ENCODE measurements at regions not wholly inside any gene's neighbourhood (a gene's known extent, or its start where the extent isn't known, plus 50 kb on each side); places are given as distances from the start of the nearest gene placed in this dataset.
"Not testable (repeated sequence)": the region's sequence is repeated elsewhere in the genome, so short reads cannot be mapped to it uniquely, and the experiment has no call there.

DNA sequence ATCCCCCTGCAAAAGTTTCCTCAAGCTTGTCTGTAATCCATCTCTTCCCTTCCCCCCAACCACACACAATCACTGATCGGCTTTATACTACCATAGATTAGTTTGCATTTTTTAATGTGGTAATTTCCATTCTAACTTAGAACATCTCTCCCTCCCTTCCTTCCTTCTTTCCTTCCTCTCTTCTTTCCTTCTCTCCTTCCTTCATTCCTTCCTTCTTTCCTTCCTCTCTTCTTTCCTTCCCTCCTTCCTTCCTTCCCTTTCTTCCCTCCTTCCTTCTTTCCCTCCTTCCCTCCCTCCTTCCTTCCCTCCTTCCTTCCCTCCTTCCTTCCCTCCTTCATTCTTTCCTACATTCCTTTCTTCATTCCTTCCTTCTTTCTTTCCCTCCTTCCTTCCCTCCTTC is 166.2 kb upstream of the MSX2 start:
- POLR2A ChIA-PET: no interaction called here
- H3K9me3 ChIP-seq (ENCODE audit: control extremely low read depth in 1 of 5, control insufficient read depth in 4 of 5, insufficient read depth in 2 of 5, low read depth in 1 of 5, low read length in 4 of 5): no peaks in the 10 kb centered on the region

DNA sequence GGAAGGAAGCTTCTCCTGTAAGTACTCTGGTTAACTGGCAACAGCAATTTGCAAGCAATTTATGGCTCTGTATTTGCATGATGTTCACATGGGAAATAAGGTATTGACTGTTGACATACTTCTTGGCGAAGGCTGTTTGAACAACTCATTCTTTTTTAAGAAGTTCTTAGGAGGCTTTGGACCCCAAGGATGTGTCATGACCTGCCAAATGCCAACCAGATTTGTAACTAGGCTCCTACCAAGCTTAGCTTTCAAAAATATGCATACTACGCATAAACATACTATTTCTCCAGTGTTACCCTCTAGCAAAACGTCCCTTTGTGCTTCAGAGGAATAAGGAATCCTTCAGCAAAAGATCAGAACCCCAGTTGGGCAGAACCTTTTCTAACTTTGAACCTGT is 165.2 kb upstream of the MSX2 start:
- H3K9me3 ChIP-seq (ENCODE audit: control extremely low read depth in 1 of 5, control insufficient read depth in 4 of 5, insufficient read depth in 2 of 5, low read depth in 1 of 5, low read length in 4 of 5): no peaks in the 10 kb centered on the region
- POLR2A ChIA-PET: no interaction called here
- H3K27me3 ChIP-seq (replicated peaks in 2 of 5; ENCODE audit: control insufficient read depth in 4 of 5, insufficient read depth in 5 of 5, low read length in 4 of 5): peaks cover 0 to 30% (median 0%) of the 10 kb centered on the region in 5 experiments
- 88% methylated on average over 3 of the region's 3 CpGs for WGBS (ENCODE audit: insufficient coverage)
- no peaks in the 10 kb centered on the region for H3K4me1 ChIP-seq (ENCODE audit: control extremely low read depth in 1 of 4, control insufficient read depth in 4 of 4, insufficient read depth in 4 of 4, low read length in 3 of 4)
- H3K36me3 ChIP-seq (ENCODE audit: control insufficient read depth in 4 of 4, insufficient read depth in 4 of 4, low read length in 3 of 4): no peaks in the 10 kb centered on the region
- CTCF ChIA-PET: no interaction called here
- no peak for DNase-seq
- no peak overlapping the region for H3K4me3 ChIP-seq (ENCODE audit: control insufficient read depth in 1 of 7, extremely low read depth in 1 of 7, insufficient read depth in 4 of 7, low read depth in 2 of 7, low read length in 6 of 7)
- no peak overlapping the region for H3K27ac ChIP-seq (ENCODE audit: insufficient read depth in 1 of 2, low read depth in 1 of 2, low read length in 2 of 2, poor library complexity in 1 of 2, severe bottlenecking in 2 of 2)

More for the DNA sequence above, 166.2 kb upstream of the MSX2 start:
- 88% methylated on average over 1 of the region's 1 CpG for WGBS (ENCODE audit: insufficient coverage)
- Histone ChIP-seq H3K4me1 (ENCODE audit: control extremely low read depth in 1 of 4, control insufficient read depth in 4 of 4, insufficient read depth in 4 of 4, low read length in 3 of 4) (no peaks in the 10 kb centered on the region), H3K36me3 (ENCODE audit: control insufficient read depth in 4 of 4, insufficient read depth in 4 of 4, low read length in 3 of 4) (no peaks in the 10 kb centered on the region), H3K27me3 (replicated peaks in 2 of 5; ENCODE audit: control insufficient read depth in 4 of 5, insufficient read depth in 5 of 5, low read length in 4 of 5) (peaks cover 0 to 25% (median 0%) of the 10 kb centered on the region in 5 experiments), H3K4me3 (ENCODE audit: control insufficient read depth in 1 of 7, extremely low read depth in 1 of 7, insufficient read depth in 4 of 7, low read depth in 2 of 7, low read length in 6 of 7) (no peak overlapping the region), H3K27ac (ENCODE audit: insufficient read depth in 1 of 2, low read depth in 1 of 2, low read length in 2 of 2, poor library complexity in 1 of 2, severe bottlenecking in 2 of 2) (no peak overlapping the region)
- CTCF ChIA-PET: no interaction called here
- no peak for DNase-seq

DNA sequence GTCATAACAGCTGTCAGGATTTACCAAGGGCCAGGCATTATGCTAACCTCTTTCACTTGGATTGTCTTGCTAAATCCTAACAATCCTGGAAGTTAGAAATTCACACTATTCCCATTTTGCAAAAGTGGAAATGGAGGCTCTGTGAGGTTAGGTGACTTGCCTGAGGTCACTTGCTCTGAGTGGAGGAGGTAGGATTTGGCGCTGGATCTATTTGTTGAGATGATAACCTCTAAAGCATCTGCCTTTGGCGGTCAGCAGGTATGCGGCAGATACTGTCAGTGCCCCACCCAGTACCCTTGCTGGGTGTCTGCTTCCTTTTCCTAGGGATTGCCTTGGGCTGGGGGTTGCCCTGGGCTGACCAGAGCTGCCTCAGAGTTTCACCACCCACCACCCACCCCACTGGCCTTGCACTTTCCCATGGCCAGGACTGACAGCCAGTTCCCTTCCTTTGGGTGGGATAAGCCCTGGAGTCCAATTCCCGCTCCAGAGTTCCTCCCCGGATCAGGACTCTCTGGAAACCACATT is 164.8 kb upstream of the MSX2 start:
- Histone ChIP-seq H3K36me3 (ENCODE audit: control insufficient read depth in 4 of 4, insufficient read depth in 4 of 4, low read length in 3 of 4) (no peaks in the 10 kb centered on the region), H3K27ac (ENCODE audit: insufficient read depth in 1 of 2, low read depth in 1 of 2, low read length in 2 of 2, poor library complexity in 1 of 2, severe bottlenecking in 2 of 2) (no peak overlapping the region), H3K27me3 (replicated peaks in 2 of 5; ENCODE audit: control insufficient read depth in 4 of 5, insufficient read depth in 5 of 5, low read length in 4 of 5) (peaks cover 0 to 30% (median 0%) of the 10 kb centered on the region in 5 experiments), H3K4me1 (ENCODE audit: control extremely low read depth in 1 of 4, control insufficient read depth in 4 of 4, insufficient read depth in 4 of 4, low read length in 3 of 4) (no peaks in the 10 kb centered on the region), H3K4me3 (ENCODE audit: control insufficient read depth in 1 of 7, extremely low read depth in 1 of 7, insufficient read depth in 4 of 7, low read depth in 2 of 7, low read length in 6 of 7) (no peak overlapping the region), H3K9me3 (ENCODE audit: control extremely low read depth in 1 of 5, control insufficient read depth in 4 of 5, insufficient read depth in 2 of 5, low read depth in 1 of 5, low read length in 4 of 5) (no peaks in the 10 kb centered on the region)
- no peak for DNase-seq
- POLR2A ChIA-PET: no interaction called here
- 85% methylated on average over 5 of the region's 5 CpGs for WGBS (ENCODE audit: insufficient coverage)
- CTCF ChIA-PET: no interaction called here

DNA sequence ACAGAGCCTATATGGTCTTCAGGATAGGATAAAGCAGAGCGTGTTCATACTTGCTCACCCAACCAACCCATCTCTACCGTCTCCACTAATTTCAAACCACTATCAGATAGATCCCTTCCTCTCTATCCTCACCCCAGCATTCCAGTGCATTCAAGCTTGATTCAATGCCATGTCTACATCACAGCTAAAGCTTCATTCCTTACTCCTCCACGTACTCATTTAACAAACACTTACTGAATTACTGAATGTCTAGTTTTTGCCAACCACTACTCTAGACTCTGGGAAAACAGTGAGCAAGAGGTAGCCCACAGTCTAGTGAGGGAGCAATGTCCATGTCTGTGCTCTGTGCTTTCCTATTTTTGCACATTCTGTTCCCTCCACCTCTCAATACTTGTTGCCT is 163.5 kb upstream of the MSX2 start:
- H3K4me1 ChIP-seq (ENCODE audit: control extremely low read depth in 1 of 4, control insufficient read depth in 4 of 4, insufficient read depth in 4 of 4, low read length in 3 of 4): no peaks in the 10 kb centered on the region
- no peaks in the 10 kb centered on the region for H3K36me3 ChIP-seq (ENCODE audit: control insufficient read depth in 4 of 4, insufficient read depth in 4 of 4, low read length in 3 of 4)
- DNase-seq: no peak
- no peak overlapping the region for H3K4me3 ChIP-seq (ENCODE audit: control insufficient read depth in 1 of 7, extremely low read depth in 1 of 7, insufficient read depth in 4 of 7, low read depth in 2 of 7, low read length in 6 of 7)
- H3K9me3 ChIP-seq (ENCODE audit: control extremely low read depth in 1 of 5, control insufficient read depth in 4 of 5, insufficient read depth in 2 of 5, low read depth in 1 of 5, low read length in 4 of 5): no peaks in the 10 kb centered on the region
- 89% methylated on average over 3 of the region's 3 CpGs for WGBS (ENCODE audit: insufficient coverage)
- CTCF ChIA-PET: no interaction called here
- H3K27me3 ChIP-seq (replicated peaks in 2 of 5; ENCODE audit: control insufficient read depth in 4 of 5, insufficient read depth in 5 of 5, low read length in 4 of 5): peaks cover 0 to 30% (median 3%) of the 10 kb centered on the region in 5 experiments
- POLR2A ChIA-PET: no interaction called here
- no peak overlapping the region for H3K27ac ChIP-seq (ENCODE audit: insufficient read depth in 1 of 2, low read depth in 1 of 2, low read length in 2 of 2, poor library complexity in 1 of 2, severe bottlenecking in 2 of 2)

DNA sequence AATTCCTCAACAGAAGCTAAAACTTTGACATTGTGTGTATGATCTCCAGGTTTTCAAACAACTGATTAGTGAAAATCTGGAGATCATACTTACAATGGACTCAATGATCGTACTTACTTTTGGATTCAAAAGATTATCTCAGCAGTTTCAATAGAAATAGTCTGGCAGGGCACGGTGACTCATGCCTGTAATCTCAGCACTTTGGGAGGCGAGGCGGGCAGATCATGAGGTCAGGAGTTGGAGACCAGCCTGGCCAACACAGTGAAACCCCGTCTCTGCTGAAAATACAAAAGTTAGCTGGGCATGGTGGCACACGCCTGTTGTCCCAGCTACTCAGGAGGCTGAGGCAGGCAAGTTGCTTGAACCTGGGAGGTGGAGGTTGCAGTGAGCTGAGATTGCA is 161.3 kb upstream of the MSX2 start:
- DNase-seq; H3K4me3 ChIP-seq (ENCODE audit: control insufficient read depth in 1 of 7, extremely low read depth in 1 of 7, insufficient read depth in 4 of 7, low read depth in 2 of 7, low read length in 6 of 7); POLR2A ChIA-PET; H3K27ac ChIP-seq (ENCODE audit: insufficient read depth in 1 of 2, low read depth in 1 of 2, low read length in 2 of 2, poor library complexity in 1 of 2, severe bottlenecking in 2 of 2); CTCF ChIA-PET; H3K9me3 ChIP-seq (ENCODE audit: control extremely low read depth in 1 of 5, control insufficient read depth in 4 of 5, insufficient read depth in 2 of 5, low read depth in 1 of 5, low read length in 4 of 5); H3K4me1 ChIP-seq (ENCODE audit: control extremely low read depth in 1 of 4, control insufficient read depth in 4 of 4, insufficient read depth in 4 of 4, low read length in 3 of 4); H3K36me3 ChIP-seq (ENCODE audit: control insufficient read depth in 4 of 4, insufficient read depth in 4 of 4, low read length in 3 of 4): not testable (repeated sequence)
- H3K27me3 ChIP-seq (replicated peaks in 2 of 5; ENCODE audit: control insufficient read depth in 4 of 5, insufficient read depth in 5 of 5, low read length in 4 of 5): peaks cover 0 to 30% (median 3%) of the 10 kb centered on the region in 5 experiments
- 90% methylated on average over 5 of the region's 6 CpGs for WGBS (ENCODE audit: insufficient coverage)

DNA sequence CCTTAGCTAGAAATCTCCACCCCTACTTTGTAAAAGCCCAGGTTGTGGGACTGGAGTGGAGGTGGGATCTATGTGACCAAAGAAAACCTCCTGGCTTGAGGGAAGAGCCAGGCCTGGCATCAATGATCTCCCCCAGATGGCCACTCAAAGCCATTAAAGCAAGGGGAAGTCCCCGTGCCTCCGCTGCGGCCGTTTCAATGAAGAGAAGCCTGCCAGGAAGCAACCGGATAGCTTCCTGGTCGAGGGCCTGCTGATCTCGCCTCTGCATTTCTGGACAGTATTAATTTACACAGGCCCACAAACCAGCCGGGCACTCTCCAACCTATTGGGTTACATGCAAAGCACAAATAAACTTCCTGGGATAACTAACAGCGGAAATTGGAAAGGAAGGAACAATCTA is 160.5 kb upstream of the MSX2 start:
- Histone ChIP-seq H3K36me3 (ENCODE audit: control insufficient read depth in 4 of 4, insufficient read depth in 4 of 4, low read length in 3 of 4) (no peaks in the 10 kb centered on the region), H3K27me3 (replicated peaks in 2 of 5; ENCODE audit: control insufficient read depth in 4 of 5, insufficient read depth in 5 of 5, low read length in 4 of 5) (peaks cover 0 to 30% (median 3%) of the 10 kb centered on the region in 5 experiments), H3K4me3 (ENCODE audit: control insufficient read depth in 1 of 7, extremely low read depth in 1 of 7, insufficient read depth in 4 of 7, low read depth in 2 of 7, low read length in 6 of 7) (no peak overlapping the region), H3K27ac (ENCODE audit: insufficient read depth in 1 of 2, low read depth in 1 of 2, low read length in 2 of 2, poor library complexity in 1 of 2, severe bottlenecking in 2 of 2) (no peak overlapping the region), H3K9me3 (ENCODE audit: control extremely low read depth in 1 of 5, control insufficient read depth in 4 of 5, insufficient read depth in 2 of 5, low read depth in 1 of 5, low read length in 4 of 5) (no peaks in the 10 kb centered on the region), H3K4me1 (ENCODE audit: control extremely low read depth in 1 of 4, control insufficient read depth in 4 of 4, insufficient read depth in 4 of 4, low read length in 3 of 4) (no peaks in the 10 kb centered on the region)
- no peak for DNase-seq
- ChIA-PET POLR2A (no interaction called here), CTCF (no interaction called here)
- 62% methylated on average over 7 of the region's 9 CpGs for WGBS (ENCODE audit: insufficient coverage)

DNA sequence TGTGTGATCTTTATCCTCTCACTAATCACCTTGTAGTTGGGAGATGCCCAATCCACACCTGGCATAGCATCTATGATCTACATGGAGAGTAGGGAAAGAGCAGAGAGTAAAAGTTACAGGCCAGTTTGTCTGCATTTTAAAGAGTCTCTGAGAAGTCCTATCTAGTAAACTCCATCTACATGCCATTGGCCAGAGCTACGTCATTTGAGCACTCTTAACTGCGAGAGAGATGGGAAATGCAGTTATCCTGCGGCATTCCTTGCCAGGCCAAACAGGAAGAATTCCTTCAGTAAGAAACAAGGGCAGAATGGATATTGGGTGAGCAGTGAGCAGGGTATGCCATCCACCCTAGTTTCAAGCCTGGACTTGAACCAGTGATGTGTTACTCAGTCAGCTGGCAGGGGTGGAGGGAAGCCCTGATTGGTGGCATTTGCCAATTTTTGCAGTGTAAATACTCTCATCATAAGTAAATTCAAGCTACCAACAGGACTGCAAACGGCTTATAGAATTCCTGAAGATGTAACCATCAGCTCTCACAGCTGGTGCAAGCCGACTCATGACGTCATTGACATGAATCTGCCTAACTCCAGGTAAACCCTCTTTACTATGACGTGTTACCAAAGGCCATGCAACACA is 156.8 kb upstream of the MSX2 start:
- no peak for DNase-seq
- no peaks in the 10 kb centered on the region for H3K4me1 ChIP-seq (ENCODE audit: control extremely low read depth in 1 of 4, control insufficient read depth in 4 of 4, insufficient read depth in 4 of 4, low read length in 3 of 4)
- ChIA-PET CTCF (no interaction called here), POLR2A (no interaction called here)
- peaks cover 0 to 9% (median 4%) of the 10 kb centered on the region in 5 experiments for H3K27me3 ChIP-seq (replicated peaks in 2 of 5; ENCODE audit: control insufficient read depth in 4 of 5, insufficient read depth in 5 of 5, low read length in 4 of 5)
- no peaks in the 10 kb centered on the region for H3K36me3 ChIP-seq (ENCODE audit: control insufficient read depth in 4 of 4, insufficient read depth in 4 of 4, low read length in 3 of 4)
- no peak overlapping the region for H3K4me3 ChIP-seq (ENCODE audit: control insufficient read depth in 1 of 7, extremely low read depth in 1 of 7, insufficient read depth in 4 of 7, low read depth in 2 of 7, low read length in 6 of 7)
- no peaks in the 10 kb centered on the region for H3K9me3 ChIP-seq (ENCODE audit: control extremely low read depth in 1 of 5, control insufficient read depth in 4 of 5, insufficient read depth in 2 of 5, low read depth in 1 of 5, low read length in 4 of 5)
- H3K27ac ChIP-seq (ENCODE audit: insufficient read depth in 1 of 2, low read depth in 1 of 2, low read length in 2 of 2, poor library complexity in 1 of 2, severe bottlenecking in 2 of 2): no peak overlapping the region
- 91% methylated on average over 7 of the region's 7 CpGs for WGBS (ENCODE audit: insufficient coverage)

Data from common myeloid progenitor, CD34-positive (primary cell).